GM12878 (cell line): ENCODE measurements at regions not wholly inside any gene's neighbourhood (a gene's known extent, or its start where the extent isn't known, plus 50 kb on each side); places are given as distances from the start of the nearest gene placed in this dataset.

Source experiments
- ATAC-seq: fragments of 200-7000 bp; cut with Tn5 transposase; 3 replicates; pipeline ENCODE4 v1.9.1; 2020; ENCODE audit warnings: mild to moderate bottlenecking, moderate library complexity
- BruUV-seq: library from RNA; stranded (reverse); fragments of 400-500 nt; replicated peaks from 2 replicates; lab custom pipeline; 2021; lab: Mats Ljungman, UMichigan
- CTCF ChIA-PET: fragments of 300-600 bp; sonication (Branson Sonifier 250); formaldehyde crosslinking; extraction: SDS; loops from one replicate; lab custom pipeline; 2021; ENCODE audit warnings: inconsistent platforms; lab: Yijun Ruan, JAX
- POLR2A ChIA-PET: fragments of 350-600 bp; formaldehyde crosslinking; extraction: SDS; loops from one replicate; lab custom pipeline; 2021; ENCODE audit warnings: inconsistent platforms; lab: Charles Lee
- RAD21 ChIA-PET: fragments of 300-600 bp; sonication (Branson Sonifier 250); formaldehyde crosslinking; loops from one replicate; lab custom pipeline; 2023; ENCODE audit warnings: antibody characterized with exemption; ENCODE audit not compliant: unreplicated experiment; lab: Charles Lee
- SMC1A ChIA-PET: fragments of 300-600 bp; sonication (Branson Sonifier 250); formaldehyde crosslinking; loops from one replicate; lab custom pipeline; 2023; ENCODE audit not compliant: unreplicated experiment, uncharacterized antibody; lab: Charles Lee
- DNase-seq: peaks from one replicate; pipeline ENCODE4 v3.0.0-alpha.2; 2011; ENCODE audit warnings: low read depth, low spot score
- FAIRE-seq: peaks from 3 replicates; lab custom pipeline; 2011; peaks lifted over from hg19 to GRCh38; lab: Jason Lieb, UNC
- H2AFZ ChIP-seq: 2 replicates; pipeline ENCODE4 v1.6.0; 2011; ENCODE audit warnings: low read depth, low read length, control low read depth; ENCODE audit not compliant: control insufficient read depth
- H3K27ac ChIP-seq: 2 replicates; pipeline ENCODE4 v1.5.1; 2011; ENCODE audit warnings: control low read depth; ENCODE audit not compliant: control insufficient read depth, insufficient read depth
- H3K27me3 ChIP-seq, 2 experiments: replicated peaks in 1 of 2; 2 replicates each; pipeline versions ENCODE4 v1.6.0 to v1.6.1; 2011; ENCODE audit warnings: low read length in 1 of 2; ENCODE audit not compliant: control insufficient read depth in 2 of 2, insufficient read depth in 2 of 2
- H3K36me3 ChIP-seq, 2 experiments: 2 replicates each; pipeline ENCODE4 v1.5.1; 2011; ENCODE audit warnings: low read length in 1 of 2; ENCODE audit not compliant: control insufficient read depth in 2 of 2, insufficient read depth in 2 of 2
- H3K4me1 ChIP-seq: 2 replicates; pipeline ENCODE4 v1.6.1; 2011; ENCODE audit warnings: mild to moderate bottlenecking, low read length, moderate library complexity, mixed read lengths; ENCODE audit not compliant: control insufficient read depth, insufficient read depth
- H3K4me2 ChIP-seq: 2 replicates; pipeline ENCODE4 v1.6.0; 2011; ENCODE audit warnings: control low read depth; ENCODE audit not compliant: control insufficient read depth, insufficient read depth
- H3K4me3 ChIP-seq: fragments of 200-600 bp; sonication (generic); 2 replicates; pipeline ENCODE4 v1.5.1; 2016
- H3K79me2 ChIP-seq: 2 replicates; pipeline ENCODE4 v1.6.0; 2011; ENCODE audit warnings: low read length; ENCODE audit not compliant: control insufficient read depth, insufficient read depth
- H3K9ac ChIP-seq: 2 replicates; pipeline ENCODE4 v1.8.0; 2011; ENCODE audit warnings: low read length, control low read depth, mixed read lengths; ENCODE audit not compliant: control insufficient read depth, insufficient read depth
- H3K9me3 ChIP-seq: replicated peaks from 3 replicates; pipeline ENCODE4 v1.5.1; 2011; ENCODE audit warnings: mild to moderate bottlenecking, low read length; ENCODE audit not compliant: control insufficient read depth, insufficient read depth
- H4K20me1 ChIP-seq: 2 replicates; pipeline ENCODE4 v1.6.0; 2011; ENCODE audit not compliant: control insufficient read depth, insufficient read depth
- CTCF ChIP-seq, 3 experiments: IDR thresholded peaks in 2 of 3; conservative IDR thresholded peaks in 1 of 3; 2 replicates each; pipeline ENCODE4 v1.5.1; 2011; ENCODE audit warnings: low read depth in 3 of 3, low read length in 3 of 3, mild to moderate bottlenecking in 3 of 3, control low read depth in 2 of 3, moderate library complexity in 2 of 3, inconsistent platforms in 1 of 3, mixed read lengths in 1 of 3; ENCODE audit not compliant: control insufficient read depth in 2 of 3, insufficient read depth in 1 of 3; ENCODE audit errors: extremely low read depth in 1 of 3
- EED ChIP-seq: sonication (generic); IDR thresholded peaks from 2 replicates; pipeline ENCODE4 v1.6.1; 2016; ENCODE audit warnings: antibody characterized with exemption, low read depth
- MEF2B ChIP-seq: fragments of 450-650 bp; IDR thresholded peaks from 2 replicates; pipeline ENCODE4 v1.6.1; 2018; ENCODE audit warnings: mild to moderate bottlenecking, moderate library complexity; ENCODE audit not compliant: partially characterized antibody, poor library complexity, severe bottlenecking
- NR2C1 ChIP-seq: fragments of 450-650 bp; IDR thresholded peaks from 2 replicates; pipeline ENCODE4 v1.6.1; 2017; ENCODE audit warnings: antibody characterized with exemption, mild to moderate bottlenecking, moderate library complexity
- NR2C2 ChIP-seq: IDR thresholded peaks from 2 replicates; pipeline ENCODE4 v1.6.1; 2011; ENCODE audit warnings: borderline replicate concordance, low read depth; ENCODE audit not compliant: control insufficient read depth, insufficient read length
- NRF1 ChIP-seq: conservative IDR thresholded peaks from 2 replicates; pipeline ENCODE4 v1.6.1; 2011; ENCODE audit warnings: mild to moderate bottlenecking, low read depth, low read length, improper control_type of control experiment
- SUZ12 ChIP-seq: fragments of 200-600 bp; sonication (generic); IDR thresholded peaks from one replicate; pipeline ENCODE4 v1.6.1; 2018; ENCODE audit warnings: antibody characterized with exemption, mild to moderate bottlenecking; ENCODE audit not compliant: unreplicated experiment
- TARDBP ChIP-seq: IDR thresholded peaks from 2 replicates; pipeline ENCODE4 v1.6.1; 2016; ENCODE audit warnings: borderline replicate concordance
- TCF3 ChIP-seq: IDR thresholded peaks from 2 replicates; pipeline ENCODE4 v1.6.1; 2012; ENCODE audit warnings: low read depth, mild to moderate bottlenecking, low read length, borderline replicate concordance; ENCODE audit not compliant: insufficient read depth
- YBX1 ChIP-seq: fragments of 450-650 bp; IDR thresholded peaks from 2 replicates; pipeline ENCODE4 v1.6.1; 2016; ENCODE audit warnings: antibody characterized with exemption
- WGBS: methylation state at CpG from one replicate; pipeline ENCODE4 v1.1.6; 2016; ENCODE audit warnings: low lambda C conversion rate; ENCODE audit not compliant: insufficient replicate concordance, insufficient coverage; ENCODE audit errors: missing lambda C conversion rate; 5-methylcytosine and 5-hydroxymethylcytosine counted together
- in situ Hi-C: fragments of 300-500 bp; cut with MboI; formaldehyde crosslinking; loops from 9 replicates; pipeline ENCODE4 v1.14.3; 2018; ENCODE audit warnings: mixed read lengths
- intact Hi-C: fragments of 100-400 bp; cut with micrococcal nuclease; formaldehyde crosslinking; loops from one replicate; pipeline ENCODE4 v1.14.2; 2022; ENCODE audit not compliant: unreplicated experiment
- TF ChIP-seq, protein P1 (sequence below): IDR thresholded peaks from 2 replicates; pipeline ENCODE4 v1.6.1; 2012; ENCODE audit warnings: mild to moderate bottlenecking, low read depth, low read length

- Histone ChIP-seq H3K4me2 (no peak overlapping the region), H3K9ac (no peak overlapping the region), H3K36me3 (no peaks in the 10 kb centered on the region), H2AFZ (no peak overlapping the region), H3K4me3 (no peak overlapping the region), H3K27ac (no peak overlapping the region), H3K4me1 (peaks cover 8% of the 10 kb centered on the region; the same call in 1 of the 2 replicates), H3K27me3 (no peaks in the 10 kb centered on the region), H4K20me1 (no peaks in the 10 kb centered on the region), H3K79me2 (no peaks in the 10 kb centered on the region), H3K9me3 (no peaks in the 10 kb centered on the region)
- ATAC-seq (peak; percentile 73), DNase-seq (no peak), FAIRE-seq (no peak)
- SMC1A ChIA-PET, result interaction anchor here (0.6 to 0.7 kb wide), 2 partner anchors 65 to 804 kb away, joined by 3 read pairs; no protein-coding TSS in a partner anchor
- 25% methylated on average over 5 of the region's 5 CpGs for WGBS
- RAD21 ChIA-PET, result interaction anchor here (1.4 kb wide), 1 partner anchor 65 kb away, joined by 5 read pairs; no protein-coding TSS in a partner anchor
- in situ Hi-C loops, result no loop called here
- no TSS peak for BruUV-seq
- POLR2A ChIA-PET, result no interaction called here
- TF ChIP-seq EED (0 out of 2 replicates have a peak, but pooled peaks have one; percentile 32), CTCF (IDR thresholded peaks at IDR 0.05 in 2 of 3, conservative IDR thresholded peaks at IDR 0.05 in 1 of 3; ENCODE audit: control insufficient read depth in 2 of 3, extremely low read depth in 1 of 3, insufficient read depth in 1 of 3, low read depth in 3 of 3, low read length in 3 of 3) (peak; percentile 1 to 44 (median 30); a peak in 3 of 6 replicates), NRF1 (no peak)
- CTCF ChIA-PET, result interaction anchor here (1.5 to 2.7 kb wide), 2 partner anchors 13 to 66 kb away, joined by 5 to 9 read pairs; no protein-coding TSS in a partner anchor
- intact Hi-C loops, result no loop called here
Observed at GRCh38 chr15:62241135-62241770, 76.2 kb upstream of the C2CD4B start.

DNA sequence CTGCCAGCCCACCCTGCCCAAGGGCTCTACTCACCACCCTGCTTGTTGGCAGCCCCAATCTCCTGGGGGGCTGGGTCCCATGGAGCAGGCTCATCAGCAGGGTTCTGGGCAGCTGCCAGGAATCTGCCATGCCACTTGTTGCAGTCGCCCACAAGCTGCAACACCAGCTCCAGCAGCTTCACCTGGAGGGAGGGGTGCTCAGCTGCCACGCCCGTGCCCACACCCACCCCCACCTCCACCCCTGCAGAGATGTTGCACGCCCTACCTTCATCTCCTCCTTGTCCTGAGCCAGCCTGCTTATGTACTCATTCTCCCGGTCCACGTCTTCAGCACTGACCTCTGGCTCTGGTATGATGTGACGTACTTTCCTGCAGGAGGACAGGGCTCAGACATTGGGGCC, 77.9 kb upstream of the C2CD4B start:
- no peak overlapping the region for H3K4me2 ChIP-seq
- peaks cover 8% of the 10 kb centered on the region; the same call in 1 of the 2 replicates for H3K4me1 ChIP-seq
- H3K9me3 ChIP-seq, result no peaks in the 10 kb centered on the region
- no peak overlapping the region for H3K9ac ChIP-seq
- H3K27ac ChIP-seq, result no peak overlapping the region
- in situ Hi-C loops (no loop called here), intact Hi-C loops (no loop called here)
- POLR2A ChIA-PET, result no interaction called here
- no peaks in the 10 kb centered on the region for H3K36me3 ChIP-seq
- no peaks in the 10 kb centered on the region for H3K27me3 ChIP-seq
- RAD21 ChIA-PET, result no interaction called here
- CTCF ChIA-PET, result interaction anchor here (1.0 kb wide), 1 partner anchor 11 kb away, joined by 3 read pairs; no protein-coding TSS in a partner anchor
- no peak for FAIRE-seq
- no peak for DNase-seq
- H4K20me1 ChIP-seq, result no peaks in the 10 kb centered on the region
- BruUV-seq, result no TSS peak
- WGBS, result 19% methylated on average over 7 of the region's 7 CpGs
- no peak overlapping the region for H3K4me3 ChIP-seq
- H3K79me2 ChIP-seq, result no peaks in the 10 kb centered on the region
- no peak for ATAC-seq
- H2AFZ ChIP-seq, result no peak overlapping the region
- SMC1A ChIA-PET, result no interaction called here
- TF ChIP-seq TCF3 (no peak), SUZ12 (no peak), MEF2B (no peak), NR2C2 (no peak), TARDBP (no peak), YBX1 (no peak), NR2C1 (no peak)
- TF ChIP-seq, protein P1, sequence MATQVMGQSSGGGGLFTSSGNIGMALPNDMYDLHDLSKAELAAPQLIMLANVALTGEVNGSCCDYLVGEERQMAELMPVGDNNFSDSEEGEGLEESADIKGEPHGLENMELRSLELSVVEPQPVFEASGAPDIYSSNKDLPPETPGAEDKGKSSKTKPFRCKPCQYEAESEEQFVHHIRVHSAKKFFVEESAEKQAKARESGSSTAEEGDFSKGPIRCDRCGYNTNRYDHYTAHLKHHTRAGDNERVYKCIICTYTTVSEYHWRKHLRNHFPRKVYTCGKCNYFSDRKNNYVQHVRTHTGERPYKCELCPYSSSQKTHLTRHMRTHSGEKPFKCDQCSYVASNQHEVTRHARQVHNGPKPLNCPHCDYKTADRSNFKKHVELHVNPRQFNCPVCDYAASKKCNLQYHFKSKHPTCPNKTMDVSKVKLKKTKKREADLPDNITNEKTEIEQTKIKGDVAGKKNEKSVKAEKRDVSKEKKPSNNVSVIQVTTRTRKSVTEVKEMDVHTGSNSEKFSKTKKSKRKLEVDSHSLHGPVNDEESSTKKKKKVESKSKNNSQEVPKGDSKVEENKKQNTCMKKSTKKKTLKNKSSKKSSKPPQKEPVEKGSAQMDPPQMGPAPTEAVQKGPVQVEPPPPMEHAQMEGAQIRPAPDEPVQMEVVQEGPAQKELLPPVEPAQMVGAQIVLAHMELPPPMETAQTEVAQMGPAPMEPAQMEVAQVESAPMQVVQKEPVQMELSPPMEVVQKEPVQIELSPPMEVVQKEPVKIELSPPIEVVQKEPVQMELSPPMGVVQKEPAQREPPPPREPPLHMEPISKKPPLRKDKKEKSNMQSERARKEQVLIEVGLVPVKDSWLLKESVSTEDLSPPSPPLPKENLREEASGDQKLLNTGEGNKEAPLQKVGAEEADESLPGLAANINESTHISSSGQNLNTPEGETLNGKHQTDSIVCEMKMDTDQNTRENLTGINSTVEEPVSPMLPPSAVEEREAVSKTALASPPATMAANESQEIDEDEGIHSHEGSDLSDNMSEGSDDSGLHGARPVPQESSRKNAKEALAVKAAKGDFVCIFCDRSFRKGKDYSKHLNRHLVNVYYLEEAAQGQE, result no peak
